HL-60 (cell line): ENCODE measurements at regions not wholly inside any gene's neighbourhood (a gene's known extent, or its start where the extent isn't known, plus 50 kb on each side); places are given as distances from the start of the nearest gene placed in this dataset.

ENCODE experiments used
- DNase-seq, 2 experiments: peaks; one replicate each; pipeline ENCODE4 v3.0.0-alpha.2; 2010 to 2020; ENCODE audit warnings: low read depth in 1 of 2, low spot score in 1 of 2
- H3K27ac ChIP-seq: fragments of 250-450 bp; sonication (Bioruptor Pico); replicated peaks from 2 replicates; pipeline ENCODE4 v1.5.1; 2020; ENCODE audit warnings: mild to moderate bottlenecking, moderate library complexity
- H3K27me3 ChIP-seq: fragments of 250-450 bp; sonication (Bioruptor Pico); 2 replicates; pipeline ENCODE4 v1.5.1; 2021; ENCODE audit warnings: mild to moderate bottlenecking, moderate library complexity; ENCODE audit not compliant: insufficient read depth, poor library complexity, severe bottlenecking
- H3K4me3 ChIP-seq: replicated peaks from 2 replicates; pipeline ENCODE4 v1.5.1; 2011; ENCODE audit warnings: mild to moderate bottlenecking, control low read depth, low read length; ENCODE audit not compliant: insufficient read depth
- CTCF ChIP-seq: IDR thresholded peaks from one replicate; pipeline ENCODE4 v1.5.1; 2011; ENCODE audit warnings: low read length, control low read depth, inconsistent platforms; ENCODE audit not compliant: insufficient read depth
- GABPA ChIP-seq: IDR thresholded peaks from 2 replicates; pipeline ENCODE4 v1.6.1; 2012; ENCODE audit warnings: low read depth
- POLR2AphosphoS5 ChIP-seq: IDR thresholded peaks from 2 replicates; pipeline ENCODE4 v1.6.1; 2012; ENCODE audit warnings: low read depth
- REST ChIP-seq: IDR thresholded peaks from 2 replicates; pipeline ENCODE4 v1.6.1; 2012; ENCODE audit warnings: low read depth; ENCODE audit not compliant: insufficient replicate concordance
- SPI1 ChIP-seq: IDR thresholded peaks from 2 replicates; pipeline ENCODE4 v1.6.1; 2012; ENCODE audit warnings: low read depth, mild to moderate bottlenecking, borderline replicate concordance

- Histone ChIP-seq H3K27ac (no peak overlapping the region), H3K27me3 (no peaks in the 10 kb centered on the region), H3K4me3 (no peak overlapping the region)
- DNase-seq = no peak
- TF ChIP-seq GABPA = no peak
- no peak for TF ChIP-seq POLR2AphosphoS5
Measured at GRCh38 chr21:27421654-27422053, 454.8 kb upstream of the ADAMTS5 start.

GRCh38 chr21:27419153-27419552, 452.3 kb upstream of the ADAMTS5 start:
- no peak for TF ChIP-seq GABPA
- no peak for TF ChIP-seq SPI1
- TF ChIP-seq REST = no peak
- no peak for TF ChIP-seq POLR2AphosphoS5
- no peaks in the 10 kb centered on the region for H3K27me3 ChIP-seq
- H3K27ac ChIP-seq = no peak overlapping the region
- no peak overlapping the region for H3K4me3 ChIP-seq
- DNase-seq = no peak

GRCh38 chr21:27418346-27418745, 451.5 kb upstream of the ADAMTS5 start:
- DNase-seq = no peak
- Histone ChIP-seq H3K4me3 (no peak overlapping the region), H3K27me3 (no peaks in the 10 kb centered on the region), H3K27ac (no peak overlapping the region)
- TF ChIP-seq REST = no peak
- TF ChIP-seq GABPA = no peak
- no peak for TF ChIP-seq SPI1
- TF ChIP-seq POLR2AphosphoS5 = no peak
- TF ChIP-seq CTCF = no peak

- H3K4me3 ChIP-seq = no peak overlapping the region
- H3K27ac ChIP-seq = no peak overlapping the region
- no peak for TF ChIP-seq REST
- no peak for TF ChIP-seq POLR2AphosphoS5
- no peak for TF ChIP-seq GABPA
- no peak for TF ChIP-seq CTCF
- no peak for TF ChIP-seq SPI1
- no peaks in the 10 kb centered on the region for H3K27me3 ChIP-seq
- no peak for DNase-seq
Measured at GRCh38 chr21:27412530-27412929, 445.6 kb upstream of the ADAMTS5 start.
